A673 (cell line): ENCODE measurements at regions not wholly inside any gene's neighbourhood (a gene's known extent, or its start where the extent isn't known, plus 50 kb on each side); places are given as distances from the start of the nearest gene placed in this dataset.

Experiments used
- EZH2 ChIP-seq: fragments of 200-600 bp; sonication (generic); IDR thresholded peaks from 2 replicates; pipeline ENCODE4 v1.6.1; 2017; ENCODE audit warnings: borderline replicate concordance, low read depth, mild to moderate bottlenecking, mixed read lengths, antibody characterized with exemption, low read length; ENCODE audit not compliant: poor library complexity, severe bottlenecking
- TF ChIP-seq, protein P1 (sequence below): fragments of 300-800, 200-600 bp; sonication (generic); conservative IDR thresholded peaks from 2 replicates; pipeline ENCODE4 v1.5.1; 2017; ENCODE audit warnings: low read depth, mild to moderate bottlenecking, antibody characterized with exemption, low read length, moderate library complexity, mixed read lengths

DNA sequence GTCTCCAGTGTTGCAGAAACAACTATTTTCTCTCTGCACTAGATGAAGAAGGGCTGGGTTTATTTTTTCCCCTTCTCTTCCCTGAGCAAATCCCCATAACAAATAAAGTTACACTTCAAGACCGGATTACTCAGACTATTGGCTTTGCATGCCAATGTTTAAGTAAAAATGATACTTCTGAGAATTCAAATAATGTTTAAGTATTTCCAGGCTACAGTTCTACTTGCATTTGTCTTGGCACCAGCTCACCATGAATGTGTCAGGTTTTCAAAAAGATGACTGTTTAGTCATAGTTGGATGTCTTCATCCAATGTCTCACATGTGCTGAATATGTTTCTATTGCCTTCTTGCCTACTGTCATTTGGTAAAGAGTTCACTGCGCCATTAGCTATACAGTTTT, 912.6 kb downstream of the GATA3 start:
- TF ChIP-seq, protein P1, sequence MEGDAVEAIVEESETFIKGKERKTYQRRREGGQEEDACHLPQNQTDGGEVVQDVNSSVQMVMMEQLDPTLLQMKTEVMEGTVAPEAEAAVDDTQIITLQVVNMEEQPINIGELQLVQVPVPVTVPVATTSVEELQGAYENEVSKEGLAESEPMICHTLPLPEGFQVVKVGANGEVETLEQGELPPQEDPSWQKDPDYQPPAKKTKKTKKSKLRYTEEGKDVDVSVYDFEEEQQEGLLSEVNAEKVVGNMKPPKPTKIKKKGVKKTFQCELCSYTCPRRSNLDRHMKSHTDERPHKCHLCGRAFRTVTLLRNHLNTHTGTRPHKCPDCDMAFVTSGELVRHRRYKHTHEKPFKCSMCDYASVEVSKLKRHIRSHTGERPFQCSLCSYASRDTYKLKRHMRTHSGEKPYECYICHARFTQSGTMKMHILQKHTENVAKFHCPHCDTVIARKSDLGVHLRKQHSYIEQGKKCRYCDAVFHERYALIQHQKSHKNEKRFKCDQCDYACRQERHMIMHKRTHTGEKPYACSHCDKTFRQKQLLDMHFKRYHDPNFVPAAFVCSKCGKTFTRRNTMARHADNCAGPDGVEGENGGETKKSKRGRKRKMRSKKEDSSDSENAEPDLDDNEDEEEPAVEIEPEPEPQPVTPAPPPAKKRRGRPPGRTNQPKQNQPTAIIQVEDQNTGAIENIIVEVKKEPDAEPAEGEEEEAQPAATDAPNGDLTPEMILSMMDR: no peak
- no peak for TF ChIP-seq EZH2
